NCI-H1417 (cell line): ENCODE measurements at regions not wholly inside any gene's neighbourhood (a gene's known extent, or its start where the extent isn't known, plus 50 kb on each side); places are given as distances from the start of the nearest gene placed in this dataset.
"Not testable (repeated sequence)": the region's sequence is repeated elsewhere in the genome, so short reads cannot be mapped to it uniquely, and the experiment has no call there.

Experiments used
- DNase-seq, 3 experiments: peaks; one replicate each; lab custom pipeline; 2025; lab: John Stamatoyannopoulos, UW

DNA sequence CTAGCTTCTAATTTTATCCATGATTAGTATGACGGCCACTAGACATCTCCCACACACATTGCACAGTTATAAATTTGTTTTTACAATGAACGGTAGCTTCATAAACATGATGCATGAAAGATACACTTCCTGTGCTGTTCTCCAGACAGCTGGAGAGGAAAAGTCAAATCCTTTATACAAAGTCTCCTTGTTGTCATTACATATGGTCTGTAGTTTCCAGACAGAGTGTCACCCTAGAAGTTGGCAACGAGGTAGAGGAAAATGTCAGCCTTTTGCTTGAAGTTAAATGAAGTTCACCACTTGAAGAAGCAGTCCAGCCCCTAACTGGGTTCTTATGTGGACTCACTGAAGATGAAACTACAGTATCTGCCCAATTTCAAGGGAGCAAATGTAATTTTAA is 253.0 kb upstream of the P2RY1 start:
- DNase-seq: no peak

DNA sequence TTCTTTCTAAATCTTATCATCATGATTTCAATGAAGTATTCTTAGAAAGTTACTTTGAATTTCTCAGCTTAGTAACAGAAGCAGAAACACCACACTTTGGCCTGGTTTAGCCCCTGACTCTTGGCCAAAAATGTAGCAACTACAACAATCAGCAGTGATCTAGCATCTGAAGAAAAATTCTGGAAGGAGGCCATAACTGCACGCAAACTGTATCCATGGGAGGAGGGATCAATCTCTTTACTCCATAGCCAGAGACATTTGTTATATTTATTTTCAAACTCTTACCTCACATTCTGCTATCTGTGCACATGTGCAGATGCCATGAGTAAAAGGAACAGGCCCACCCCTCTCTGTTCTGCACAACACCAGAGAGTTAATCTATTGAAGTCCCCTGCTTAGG is 251.0 kb upstream of the P2RY1 start:
- no peak for DNase-seq

DNA sequence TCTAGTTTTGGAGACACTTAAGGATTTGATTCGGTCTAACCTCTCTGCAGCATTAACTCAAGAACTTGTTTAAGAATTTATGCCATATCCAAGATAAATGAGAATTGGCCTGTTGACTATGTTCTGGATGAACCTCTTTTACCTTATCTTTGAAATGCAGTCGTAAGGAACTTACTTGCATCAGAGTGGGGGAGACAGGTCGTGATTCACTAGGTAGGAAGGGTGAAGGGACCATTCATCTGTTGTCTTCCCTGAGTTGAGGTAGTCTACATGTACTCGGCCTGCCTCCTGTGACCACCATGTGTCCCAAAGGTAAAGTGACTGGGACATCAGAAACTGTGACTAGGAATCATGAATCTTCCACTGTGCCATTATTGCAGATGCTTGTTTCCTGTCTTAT is 248.0 kb upstream of the P2RY1 start:
- DNase-seq: no peak

DNA sequence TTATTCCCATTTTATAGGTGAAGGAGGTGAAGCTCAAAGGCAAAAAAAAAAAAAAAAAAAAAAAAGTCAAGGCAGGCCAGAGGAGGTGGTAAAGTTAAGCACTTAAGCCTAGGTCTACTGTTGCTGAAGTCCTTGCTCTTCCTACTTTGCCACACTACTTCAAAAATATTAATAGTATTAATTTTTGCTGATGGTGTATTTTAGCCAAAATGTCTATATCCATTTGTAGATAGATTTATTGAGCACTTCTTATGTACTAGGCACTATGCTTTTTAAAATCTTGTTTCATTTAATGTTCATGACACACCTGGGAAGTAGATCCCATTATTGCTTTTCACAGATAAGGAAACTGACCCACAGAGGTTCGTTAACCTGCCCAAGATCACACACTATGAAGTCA is 247.1 kb upstream of the P2RY1 start:
- no peak for DNase-seq

DNA sequence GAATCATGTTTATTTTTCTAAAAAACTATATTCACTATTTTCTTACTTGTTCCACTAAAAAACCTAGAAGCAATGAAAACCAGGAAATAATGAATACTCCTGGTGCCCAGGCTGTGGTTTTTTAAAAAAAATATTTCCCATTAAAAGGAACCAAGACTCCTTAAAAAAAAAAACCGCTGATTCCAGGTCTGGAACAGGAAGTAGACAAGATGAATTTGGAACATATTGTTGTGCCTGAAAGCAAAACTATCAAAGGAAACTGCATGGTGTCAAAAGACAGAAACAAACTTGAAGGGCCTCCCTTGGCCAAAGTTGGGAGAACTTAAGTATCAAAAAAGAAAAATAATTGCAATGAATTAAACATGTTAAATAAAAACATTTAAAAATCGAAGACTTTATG is 245.3 kb upstream of the P2RY1 start:
- DNase-seq: no peak

DNA sequence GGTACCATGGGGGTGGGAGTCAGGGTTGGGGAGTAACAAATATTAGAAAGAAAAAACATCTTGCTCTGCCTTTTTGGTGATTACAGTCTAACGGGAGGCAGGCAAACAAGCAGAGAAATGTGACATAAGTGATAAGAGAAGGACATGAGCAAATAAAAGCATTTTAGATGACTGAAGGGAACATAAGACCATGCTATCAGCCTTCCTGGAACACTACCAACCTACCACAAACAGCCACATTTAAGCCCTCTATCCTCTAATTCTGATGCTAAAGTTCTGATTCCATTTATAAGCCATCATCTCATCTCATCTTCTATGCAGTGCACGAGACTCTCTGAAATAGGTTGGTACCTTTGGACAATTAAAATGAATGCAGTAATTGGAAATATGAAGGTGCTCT is 243.4 kb upstream of the P2RY1 start:
- no peak for DNase-seq

DNA sequence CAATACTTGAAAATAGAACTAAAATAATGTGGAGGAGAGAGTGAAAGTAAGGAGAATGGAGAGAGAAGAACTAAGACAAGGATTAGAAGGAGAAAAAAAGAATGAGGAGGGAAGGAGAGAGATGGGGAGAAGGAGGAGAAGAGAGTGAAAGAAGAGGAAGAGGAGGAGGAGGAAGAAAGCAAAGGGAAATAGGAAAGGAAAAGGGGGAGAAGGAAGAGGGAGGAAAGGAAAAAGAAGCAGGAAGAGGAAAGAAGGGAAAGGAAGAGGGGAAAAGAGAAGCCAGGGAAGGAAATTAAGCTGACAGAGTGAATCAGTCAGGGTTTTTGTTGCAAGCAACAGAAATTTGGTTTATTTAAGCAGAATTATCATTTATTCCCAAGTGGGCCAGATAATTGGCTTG is 241.7 kb upstream of the P2RY1 start:
- no peak for DNase-seq

DNA sequence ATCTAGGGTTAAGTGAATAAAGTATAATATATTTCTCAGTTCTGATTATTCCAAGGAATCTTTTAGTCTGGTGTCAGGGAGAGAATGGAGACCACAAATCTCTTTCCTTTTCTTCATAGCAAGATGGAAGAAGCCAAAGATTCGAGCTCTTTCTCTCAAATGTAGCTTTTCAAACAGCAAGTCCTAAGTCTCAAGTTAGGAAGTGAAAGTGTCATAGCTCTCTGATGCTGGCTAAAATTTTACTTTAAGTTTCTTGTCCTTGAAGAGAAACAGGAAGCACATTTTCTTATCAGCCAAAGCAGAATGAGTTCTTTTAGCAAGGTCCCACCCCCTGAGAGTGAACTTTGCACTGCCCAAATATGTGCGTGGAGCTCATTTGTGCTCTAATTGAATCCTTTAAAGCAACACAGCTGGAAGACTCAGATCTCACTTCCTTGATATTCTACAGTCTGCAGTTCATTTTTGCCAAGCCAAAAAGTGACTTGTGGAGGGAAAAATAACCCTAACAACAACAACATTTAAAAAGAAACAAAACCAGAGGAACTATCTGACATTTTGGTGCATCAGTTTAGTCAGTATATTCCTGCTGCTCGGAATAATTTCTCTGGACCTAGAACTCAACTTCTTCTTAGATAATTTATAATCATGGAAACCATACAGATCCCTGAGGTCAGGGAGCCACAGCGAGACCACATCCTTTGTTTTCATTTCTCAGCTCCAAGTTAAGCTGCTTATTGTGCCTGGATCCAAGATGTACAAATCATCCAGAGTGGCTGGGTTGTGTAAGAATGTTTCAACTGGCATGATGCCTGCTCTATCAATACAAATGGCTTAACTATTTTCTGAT is 238.7 kb upstream of the P2RY1 start:
- DNase-seq: no peak

DNA sequence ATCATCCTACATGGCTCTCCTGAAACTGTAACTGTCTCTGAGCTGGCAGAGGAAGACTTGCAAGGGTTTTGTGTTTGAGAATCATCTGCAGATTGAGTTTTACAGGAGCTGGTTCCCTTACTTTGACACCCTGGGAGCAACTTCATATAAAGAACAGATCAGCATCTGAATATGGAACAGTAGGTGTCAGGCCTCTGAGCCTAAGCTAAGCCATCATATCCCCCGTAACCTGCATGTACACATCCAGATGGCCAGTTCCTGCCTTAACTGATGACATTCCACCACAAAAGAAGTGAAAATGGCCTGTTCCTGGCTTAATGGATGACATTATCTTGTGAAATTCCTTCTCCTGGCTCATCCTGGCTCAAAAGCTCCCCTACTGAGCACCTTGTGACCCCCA is 238.1 kb upstream of the P2RY1 start:
- DNase-seq: not testable (repeated sequence)

DNA sequence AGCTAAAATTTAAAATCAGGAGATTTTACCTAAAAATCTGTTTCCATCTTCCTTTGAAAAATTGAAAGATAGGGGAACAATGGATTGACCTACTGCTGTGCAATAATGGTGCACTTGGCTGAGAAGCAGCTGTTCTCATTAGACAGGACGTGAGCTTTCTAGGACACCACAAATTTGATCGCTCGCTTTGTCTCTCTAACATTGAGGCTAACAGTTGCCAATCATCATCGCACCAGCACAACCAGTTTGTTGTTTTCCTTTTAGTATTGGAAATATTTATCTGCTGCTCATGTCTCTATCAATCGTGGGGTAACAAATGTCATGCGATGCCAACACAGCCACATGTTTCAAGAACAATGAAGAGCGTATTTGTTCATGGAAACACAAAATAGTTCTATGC is 228.8 kb upstream of the P2RY1 start:
- DNase-seq: peak in 1 of 3 experiments; percentile 25

DNA sequence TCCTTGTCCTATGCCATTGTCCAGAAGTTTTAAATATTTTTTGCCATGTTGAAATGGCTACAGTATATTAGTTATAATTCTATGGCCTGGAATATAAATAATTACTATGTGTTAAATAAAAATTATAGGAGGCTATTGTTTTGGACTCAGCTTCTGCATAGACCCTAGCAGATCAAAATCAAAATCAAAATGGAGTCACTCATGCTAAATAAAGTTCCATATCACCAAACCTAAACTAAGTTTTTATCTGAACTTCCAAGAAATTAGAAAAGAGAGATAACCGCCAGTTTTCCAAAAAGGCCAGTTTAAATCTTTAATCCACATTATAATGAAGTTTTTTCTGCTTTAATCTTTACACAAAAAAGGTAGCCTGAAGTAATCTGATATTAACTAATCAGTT is 227.8 kb upstream of the P2RY1 start:
- DNase-seq: no peak

DNA sequence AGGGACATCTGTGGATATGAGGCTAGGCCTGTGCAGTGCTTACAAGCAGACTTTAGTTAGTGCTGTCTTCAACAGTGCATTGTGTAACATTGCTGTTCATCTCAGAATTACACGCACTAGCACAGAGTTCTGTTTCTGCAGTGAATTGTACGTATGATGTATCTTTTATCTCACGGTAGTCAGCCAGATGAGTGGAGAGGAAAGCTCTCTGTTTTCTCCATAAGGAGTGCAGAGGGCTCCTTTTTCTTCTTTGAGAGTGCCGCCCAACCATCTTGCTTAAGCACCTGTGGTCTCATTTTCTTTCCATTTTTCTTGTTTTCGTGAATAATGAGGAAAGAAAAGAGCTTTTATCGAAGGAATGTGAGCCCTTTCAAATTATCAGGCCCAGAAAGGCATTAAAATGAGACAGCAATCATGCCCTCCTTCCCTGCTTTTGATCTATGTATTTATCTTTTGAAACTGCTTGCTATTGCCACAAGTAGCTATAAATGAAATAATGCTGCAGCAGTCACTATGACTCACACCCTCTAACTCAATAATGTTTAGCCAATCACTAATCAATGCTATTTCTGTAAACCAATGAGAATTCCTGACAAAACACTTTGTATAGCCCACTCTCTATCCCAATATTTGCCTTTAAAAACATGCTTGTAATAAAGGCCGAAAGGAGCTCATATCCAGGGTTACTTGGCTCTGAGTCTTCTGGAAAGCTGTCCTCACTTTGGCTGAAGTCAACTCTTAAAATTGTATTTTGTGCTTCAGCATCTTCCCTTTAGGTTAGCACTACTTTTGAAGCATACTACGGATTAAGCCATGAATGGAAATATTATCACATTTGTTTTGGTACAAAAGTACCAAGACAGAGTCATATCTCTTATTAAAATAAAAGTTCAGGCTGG is 226.0 kb upstream of the P2RY1 start:
- no peak for DNase-seq

DNA sequence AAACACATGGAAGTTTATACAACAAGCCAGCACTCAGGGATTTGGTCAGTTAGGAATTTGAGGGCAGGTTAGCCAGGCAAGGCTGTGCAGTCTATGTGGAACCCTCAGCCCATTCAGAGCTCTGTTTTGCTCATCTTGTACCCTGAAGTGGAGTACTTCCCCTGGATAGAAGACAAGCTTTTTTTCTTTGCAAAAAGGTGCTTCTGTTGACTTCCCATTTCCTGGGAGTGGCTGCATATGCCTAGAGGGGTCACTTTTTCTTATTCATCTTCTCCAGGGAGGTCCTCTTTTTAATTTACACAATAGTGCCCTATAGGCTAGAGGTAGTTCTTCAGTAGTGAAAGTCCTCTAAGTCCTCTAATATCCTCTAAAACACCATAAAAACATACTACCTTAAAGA is 225.0 kb upstream of the P2RY1 start:
- DNase-seq: no peak

DNA sequence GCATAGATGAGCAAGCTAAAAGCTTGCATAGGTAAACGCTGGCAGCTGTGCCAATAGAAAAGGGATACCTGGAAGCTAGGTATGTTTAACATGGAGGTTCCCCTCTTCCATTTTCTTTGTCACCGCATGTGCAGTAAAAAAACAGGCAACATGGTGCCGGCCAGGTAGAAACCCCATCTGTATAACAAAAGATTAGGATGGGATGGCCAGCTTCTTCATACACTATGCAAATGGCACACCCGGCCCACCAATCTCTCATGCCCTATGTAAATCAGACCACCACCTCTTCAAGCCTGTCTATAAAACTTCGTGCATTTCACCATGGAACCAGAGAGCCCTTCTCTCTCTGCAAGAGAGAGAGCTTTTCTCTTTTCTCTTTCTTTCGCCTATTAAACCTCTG is 224.3 kb upstream of the P2RY1 start:
- peak in 2 of 3 experiments; percentile 9 to 27 for DNase-seq

DNA sequence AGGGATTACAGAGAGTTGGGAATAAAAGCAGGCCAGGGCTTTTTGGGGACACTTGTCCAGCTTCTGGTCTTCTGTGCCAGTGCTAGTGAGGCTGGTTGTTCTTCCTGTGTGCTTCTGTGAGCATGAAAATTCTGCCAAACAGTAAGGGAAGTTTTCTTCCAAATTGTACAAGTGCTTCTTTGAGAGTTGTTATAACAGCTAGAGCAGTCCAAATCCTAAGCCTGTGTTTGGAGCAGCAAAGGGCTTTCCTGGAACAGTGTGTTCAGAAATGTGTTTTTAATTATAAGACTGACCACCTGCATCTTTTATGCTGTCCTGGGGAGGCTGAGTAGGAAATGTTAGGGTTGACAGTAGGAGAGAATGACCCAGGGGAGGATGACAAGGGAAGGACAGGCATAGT is 223.0 kb upstream of the P2RY1 start:
- DNase-seq: no peak

DNA sequence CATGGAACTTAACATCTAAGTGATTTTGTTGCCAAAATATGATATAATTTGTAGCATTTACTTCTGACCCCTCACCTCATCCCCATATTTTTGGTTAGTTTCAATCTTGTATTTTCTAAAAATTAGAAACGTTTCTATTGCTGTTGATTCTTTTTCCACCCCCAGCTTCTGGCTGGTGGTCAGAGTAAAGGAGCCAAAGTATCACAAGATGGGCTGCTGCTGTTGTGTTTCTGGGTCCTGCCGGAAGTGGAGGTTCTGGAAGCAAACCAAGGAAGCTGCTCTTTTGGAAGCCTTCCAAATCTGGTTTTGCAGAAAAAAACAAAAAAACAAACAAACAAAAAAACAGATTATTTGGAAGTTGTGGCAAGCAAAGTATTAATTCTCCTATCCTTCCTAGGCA is 221.1 kb upstream of the P2RY1 start:
- no peak for DNase-seq

DNA sequence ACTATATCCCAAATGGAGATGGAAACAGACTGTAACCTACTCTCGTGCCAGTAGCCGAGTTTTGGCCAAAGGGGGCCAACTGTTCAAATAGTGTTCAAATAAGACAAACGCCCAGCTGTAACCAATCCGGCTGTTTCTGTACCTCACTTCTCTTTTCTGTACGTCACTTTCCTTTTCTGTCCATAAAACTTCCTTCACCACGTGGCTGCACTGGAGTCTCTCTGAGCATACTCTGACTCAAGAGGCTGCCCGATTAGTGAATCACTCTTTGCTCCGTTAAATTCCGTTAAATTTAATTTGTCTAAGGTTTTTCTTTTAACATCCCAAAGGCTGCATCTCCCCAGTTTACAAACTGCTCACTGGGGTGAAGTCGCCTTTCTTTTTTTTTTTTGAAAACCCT is 219.2 kb upstream of the P2RY1 start:
- no peak for DNase-seq

DNA sequence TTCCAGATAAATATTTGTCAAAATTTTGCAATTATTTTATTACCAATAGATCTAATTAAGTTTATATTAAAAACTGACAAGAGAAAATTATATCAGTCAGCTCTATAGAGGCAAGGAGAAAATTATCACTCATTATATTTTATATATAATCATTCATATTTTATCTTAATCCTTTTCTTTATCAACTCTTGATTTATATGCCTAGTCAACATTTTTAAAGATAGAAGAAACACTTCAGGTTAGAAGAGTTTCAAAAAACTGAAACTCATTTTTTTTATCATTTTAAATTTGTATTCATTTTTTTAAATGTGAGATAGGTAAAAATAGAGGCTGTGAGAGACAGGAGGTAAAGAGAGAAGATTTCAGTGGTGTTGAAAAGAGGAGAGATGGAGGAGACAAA is 217.3 kb upstream of the P2RY1 start:
- no peak for DNase-seq

DNA sequence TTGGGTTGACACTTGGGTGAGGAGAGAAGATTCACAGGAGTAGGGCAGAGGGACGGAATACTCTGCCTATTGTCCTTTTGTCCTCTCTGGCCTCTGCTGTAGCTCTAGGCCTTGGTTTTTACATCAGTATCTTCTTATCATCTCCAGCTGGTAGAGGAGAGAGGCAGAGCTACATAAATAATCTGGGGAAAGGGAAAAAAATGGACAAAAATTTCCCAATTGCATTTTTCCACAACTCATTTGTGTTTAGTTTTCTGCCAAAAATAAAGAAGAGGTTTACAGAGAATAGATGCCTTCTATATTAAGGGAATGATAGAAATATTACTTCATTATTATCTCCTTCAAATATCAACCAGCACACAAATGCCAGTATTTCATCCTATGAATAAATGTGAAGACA is 216.4 kb upstream of the P2RY1 start:
- no peak for DNase-seq

DNA sequence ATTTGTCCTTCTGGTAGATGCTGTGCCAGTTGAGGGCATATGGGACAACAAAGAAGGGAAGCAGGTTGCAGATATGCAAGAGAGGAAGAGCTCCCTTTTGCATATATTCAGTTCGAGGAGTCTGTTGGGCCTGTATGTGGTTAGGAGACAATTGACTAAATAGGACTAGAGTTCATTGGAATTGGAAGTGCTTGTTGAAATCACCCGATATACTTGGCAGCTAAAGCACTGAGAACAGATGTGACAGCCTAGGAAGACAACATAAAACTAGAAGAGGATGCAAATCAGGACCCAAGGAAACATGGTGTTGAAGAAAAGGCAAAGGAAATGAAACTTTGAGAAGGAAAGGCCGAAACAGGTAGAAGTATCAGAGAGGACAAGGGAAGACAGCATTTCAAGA is 215.2 kb upstream of the P2RY1 start:
- DNase-seq: no peak

DNA sequence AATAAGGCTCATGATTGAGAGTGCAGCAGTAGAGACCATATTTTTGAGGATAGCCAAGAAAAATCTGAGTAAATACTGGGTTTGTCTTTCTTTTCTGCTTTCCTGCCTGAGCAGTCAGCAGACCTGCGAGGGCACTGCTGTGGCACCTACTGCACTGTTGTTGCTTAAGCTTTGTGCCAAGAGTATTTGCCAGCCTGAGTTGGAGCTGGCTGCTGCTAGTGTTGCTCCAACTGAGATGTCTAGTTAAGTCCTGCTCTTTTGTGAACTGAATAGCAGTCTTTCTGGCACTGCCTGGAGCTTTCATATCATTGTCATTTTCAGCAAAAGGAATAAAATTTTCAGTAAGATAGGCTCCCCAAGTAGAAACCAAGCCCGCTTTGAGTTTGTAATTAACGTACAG is 214.5 kb upstream of the P2RY1 start:
- no peak for DNase-seq

DNA sequence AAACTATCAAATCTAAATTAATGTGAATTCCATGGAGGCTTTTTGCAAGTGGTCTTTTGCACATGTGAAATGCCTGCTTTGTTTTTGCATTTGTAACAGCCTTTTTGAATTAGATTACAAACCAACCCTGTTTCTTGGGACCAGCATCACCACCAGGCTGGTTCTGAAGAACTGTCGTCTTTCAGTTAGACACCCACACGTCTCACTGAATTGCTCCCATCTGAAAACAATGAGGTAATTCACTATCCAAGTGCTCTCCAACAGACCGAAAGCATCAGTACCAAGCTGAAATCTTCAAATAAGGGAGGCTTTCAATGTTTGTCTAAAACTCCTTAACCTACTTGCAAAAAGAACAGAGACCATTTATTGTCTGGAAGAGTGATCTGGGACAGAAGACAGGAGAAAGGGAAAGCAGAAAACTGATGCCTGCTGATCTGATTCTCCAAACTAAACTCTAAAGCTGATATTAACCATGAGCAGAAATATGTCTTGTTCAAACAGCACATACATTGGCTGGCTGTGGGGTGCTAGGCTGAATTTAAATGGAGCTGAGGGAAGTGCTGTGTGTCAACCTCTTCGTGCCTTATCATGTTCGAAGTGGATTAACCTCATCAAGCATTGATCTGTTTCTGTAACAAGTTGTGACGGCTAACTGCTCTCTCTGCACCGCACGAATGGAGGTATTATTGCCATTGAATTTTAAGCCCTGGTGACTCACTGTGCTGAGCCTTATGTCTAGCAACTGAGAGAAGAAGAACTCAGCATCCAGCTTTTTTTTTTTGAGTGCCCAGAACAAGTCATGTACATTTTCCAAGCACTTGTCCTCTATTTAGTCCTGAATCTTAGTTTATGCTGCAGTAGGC is 213.7 kb upstream of the P2RY1 start:
- DNase-seq: no peak
